Neutrophil (primary cell): ENCODE measurements at regions not wholly inside any gene's neighbourhood (a gene's known extent, or its start where the extent isn't known, plus 50 kb on each side); places are given as distances from the start of the nearest gene placed in this dataset.
"Not testable (repeated sequence)": the region's sequence is repeated elsewhere in the genome, so short reads cannot be mapped to it uniquely, and the experiment has no call there.

Experiments used
- H3K27ac ChIP-seq: fragments of 200-600 bp; sonication (generic); 2 replicates; pipeline ENCODE4 v1.5.1; 2016; ENCODE audit warnings: mild to moderate bottlenecking, moderate library complexity
- H3K27me3 ChIP-seq: fragments of 200-600 bp; sonication (generic); 2 replicates; pipeline ENCODE4 v1.6.0; 2016; ENCODE audit warnings: mild to moderate bottlenecking
- H3K36me3 ChIP-seq: fragments of 200-600 bp; sonication (generic); 2 replicates; pipeline ENCODE4 v1.5.1; 2017
- H3K4me1 ChIP-seq, 2 experiments: fragments of 200-600 bp in 1 of 2; sonication (generic) in 1 of 2; 1 replicate in 1 of 2; 2 replicates in 1 of 2; pipeline versions ENCODE4 v1.5.1 to v1.6.1; 2013 to 2016; ENCODE audit warnings: low read depth in 1 of 2, low read length in 1 of 2, mild to moderate bottlenecking in 1 of 2, moderate library complexity in 1 of 2; ENCODE audit not compliant: control insufficient read depth in 1 of 2, insufficient read depth in 1 of 2
- H3K4me3 ChIP-seq, 2 experiments: fragments of 200-600 bp in 1 of 2; sonication (generic) in 1 of 2; 1 replicate in 1 of 2; 2 replicates in 1 of 2; pipeline ENCODE4 v1.5.1; 2013 to 2016; ENCODE audit warnings: low read depth in 1 of 2, low read length in 1 of 2, mild to moderate bottlenecking in 1 of 2, moderate library complexity in 1 of 2
- H3K9me3 ChIP-seq: fragments of 200-600 bp; sonication (generic); 2 replicates; pipeline ENCODE4 v1.5.1; 2016
- CTCF ChIP-seq: fragments of 200-600 bp; sonication (generic); IDR thresholded peaks from 2 replicates; pipeline ENCODE4 v1.5.1; 2016; ENCODE audit warnings: antibody characterized with exemption

- Histone ChIP-seq H3K27me3 (no peaks in the 10 kb centered on the region), H3K9me3 (no peaks in the 10 kb centered on the region), H3K4me1 (no peaks in the 10 kb centered on the region), H3K27ac (no peak overlapping the region), H3K36me3 (no peaks in the 10 kb centered on the region), H3K4me3 (no peak overlapping the region)
- TF ChIP-seq CTCF: no peak
Observed at GRCh38 chr4:132683957-132684356, 465.1 kb upstream of the PCDH10 start.

GRCh38 chr4:132691026-132691425 lies 458.1 kb upstream of the PCDH10 start:
- Histone ChIP-seq H3K4me1 (no peaks in the 10 kb centered on the region), H3K27me3 (no peaks in the 10 kb centered on the region), H3K4me3 (no peak overlapping the region), H3K27ac (no peak overlapping the region), H3K36me3 (no peaks in the 10 kb centered on the region), H3K9me3 (no peaks in the 10 kb centered on the region)
- TF ChIP-seq CTCF: no peak

GRCh38 chr4:132691668-132692067 lies 457.4 kb upstream of the PCDH10 start:
- Histone ChIP-seq H3K4me1 (no peaks in the 10 kb centered on the region), H3K4me3 (no peak overlapping the region), H3K27ac (no peak overlapping the region), H3K36me3 (no peaks in the 10 kb centered on the region), H3K9me3 (no peaks in the 10 kb centered on the region), H3K27me3 (no peaks in the 10 kb centered on the region)
- TF ChIP-seq CTCF: no peak

- no peaks in the 10 kb centered on the region for H3K4me1 ChIP-seq
- no peak overlapping the region for H3K27ac ChIP-seq
- no peaks in the 10 kb centered on the region for H3K36me3 ChIP-seq
- H3K4me3 ChIP-seq: no peak overlapping the region
- no peaks in the 10 kb centered on the region for H3K27me3 ChIP-seq
- TF ChIP-seq CTCF: no peak
- H3K9me3 ChIP-seq: no peaks in the 10 kb centered on the region
Observed at GRCh38 chr4:132694775-132695174, 454.3 kb upstream of the PCDH10 start.

- H3K4me3 ChIP-seq, H3K36me3 ChIP-seq, H3K9me3 ChIP-seq, H3K27ac ChIP-seq, H3K4me1 ChIP-seq, H3K27me3 ChIP-seq: not testable (repeated sequence)
Observed at GRCh38 chr4:132697505-132697904, 451.6 kb upstream of the PCDH10 start.

- H3K4me1 ChIP-seq: no peaks in the 10 kb centered on the region
- H3K27ac ChIP-seq: no peak overlapping the region
- no peaks in the 10 kb centered on the region for H3K36me3 ChIP-seq
- no peaks in the 10 kb centered on the region for H3K9me3 ChIP-seq
- no peaks in the 10 kb centered on the region for H3K27me3 ChIP-seq
- TF ChIP-seq CTCF: no peak
- no peak overlapping the region for H3K4me3 ChIP-seq
Observed at GRCh38 chr4:132707955-132708354, 441.1 kb upstream of the PCDH10 start.
